Caco-2 (cell line): ENCODE measurements at regions not wholly inside any gene's neighbourhood (a gene's known extent, or its start where the extent isn't known, plus 50 kb on each side); places are given as distances from the start of the nearest gene placed in this dataset.

Experiments
- BruUV-seq: library from RNA; stranded (reverse); fragments of 400-500 nt; replicated peaks from 2 replicates; lab custom pipeline; 2021; lab: Mats Ljungman, UMichigan
- CTCF ChIA-PET: fragments of 300-600 bp; sonication (Branson Sonifier 250); formaldehyde crosslinking; loops from one replicate; lab custom pipeline; 2022; ENCODE audit warnings: antibody characterized with exemption; lab: Charles Lee
- POLR2A ChIA-PET: fragments of 300-600 bp; sonication (Branson Sonifier 250); formaldehyde crosslinking; loops from one replicate; lab custom pipeline; 2022; ENCODE audit warnings: antibody characterized with exemption; lab: Charles Lee
- DNase-seq, 2 experiments: peaks; one replicate each; pipeline versions ENCODE4 v3.0.0 to v3.0.0-alpha.2; 2020 to 2022
- H3K27me3 ChIP-seq: replicated peaks from 2 replicates; pipeline ENCODE4 v1.6.0; 2011; ENCODE audit warnings: low read length; ENCODE audit not compliant: control insufficient read depth, insufficient read depth
- H3K36me3 ChIP-seq: 2 replicates; pipeline ENCODE4 v1.5.1; 2011; ENCODE audit warnings: low read length; ENCODE audit not compliant: control insufficient read depth, insufficient read depth
- H3K4me1 ChIP-seq: fragments of 250-450 bp; sonication (Bioruptor Pico); 2 replicates; pipeline ENCODE4 v1.5.1; 2020; ENCODE audit warnings: mild to moderate bottlenecking
- H3K4me3 ChIP-seq: 2 replicates; pipeline ENCODE4 v1.5.1; 2011; ENCODE audit warnings: low read depth, mild to moderate bottlenecking, control low read depth, low read length
- H3K9me3 ChIP-seq: fragments of 250-450 bp; sonication (Bioruptor Pico); 2 replicates; pipeline ENCODE4 v1.5.1; 2020; ENCODE audit warnings: mild to moderate bottlenecking, moderate library complexity
- H3K27ac Mint-ChIP-seq: one replicate; pipeline ENCODE4 v1.8.0; 2022; ENCODE audit warnings: mixed read lengths; ENCODE audit not compliant: unreplicated experiment
- H3K27me3 Mint-ChIP-seq: one replicate; pipeline ENCODE4 v1.8.0; 2022; ENCODE audit warnings: mixed read lengths; ENCODE audit not compliant: insufficient read depth, unreplicated experiment
- H3K36me3 Mint-ChIP-seq: one replicate; pipeline ENCODE4 v1.8.0; 2022; ENCODE audit warnings: mild to moderate bottlenecking, mixed read lengths; ENCODE audit not compliant: insufficient read depth, unreplicated experiment
- H3K4me1 Mint-ChIP-seq: one replicate; pipeline ENCODE4 v1.8.0; 2022; ENCODE audit warnings: low read depth, mixed read lengths; ENCODE audit not compliant: unreplicated experiment
- H3K4me3 Mint-ChIP-seq: one replicate; pipeline ENCODE4 v1.8.0; 2022; ENCODE audit warnings: mild to moderate bottlenecking, moderate library complexity, mixed read lengths; ENCODE audit not compliant: unreplicated experiment
- H3K9me3 Mint-ChIP-seq: one replicate; pipeline ENCODE4 v1.8.0; 2022; ENCODE audit warnings: mixed read lengths; ENCODE audit not compliant: unreplicated experiment
- CTCF ChIP-seq, 2 experiments: fragments of 200-600 bp in 1 of 2; IDR thresholded peaks; 1 replicate in 1 of 2; 2 replicates in 1 of 2; pipeline versions ENCODE4 v1.5.1 to v1.8.0; 2011 to 2022; ENCODE audit warnings: antibody characterized with exemption in 1 of 2, control low read depth in 1 of 2, inconsistent platforms in 1 of 2, low read depth in 1 of 2, low read length in 1 of 2, mild to moderate bottlenecking in 1 of 2, moderate library complexity in 1 of 2; ENCODE audit not compliant: insufficient read depth in 1 of 2, severe bottlenecking in 1 of 2, unreplicated experiment in 1 of 2
- intact Hi-C: fragments of 100-400 bp; cut with micrococcal nuclease; formaldehyde crosslinking; loops from one replicate; pipeline ENCODE4 v1.10.0; 2022; ENCODE audit not compliant: unreplicated experiment

GRCh38 chrX:8914681-8915080, 113.5 kb upstream of the FAM9A start:
- no TSS peak for BruUV-seq
- Mint-ChIP-seq H3K4me3 (no peak overlapping the region), H3K27me3 (no peaks in the 10 kb centered on the region), H3K4me1 (no peaks in the 10 kb centered on the region), H3K36me3 (no peaks in the 10 kb centered on the region), H3K9me3 (no peaks in the 10 kb centered on the region), H3K27ac (no peak overlapping the region)
- Histone ChIP-seq H3K4me3 (no peak overlapping the region), H3K36me3 (no peaks in the 10 kb centered on the region), H3K27me3 (no peaks in the 10 kb centered on the region), H3K4me1 (no peaks in the 10 kb centered on the region), H3K9me3 (no peaks in the 10 kb centered on the region)
- no peak for DNase-seq
- CTCF ChIA-PET: no interaction called here
- intact Hi-C loops: no loop called here
- no peak for TF ChIP-seq CTCF (IDR thresholded peaks at IDR 0.05; ENCODE audit: insufficient read depth in 1 of 2, low read depth in 1 of 2, low read length in 1 of 2, severe bottlenecking in 1 of 2, unreplicated experiment in 1 of 2)
- POLR2A ChIA-PET: no interaction called here

GRCh38 chrX:8913655-8914409, 112.6 kb upstream of the FAM9A start:
- Histone ChIP-seq H3K4me3 (no peak overlapping the region), H3K27me3 (no peaks in the 10 kb centered on the region), H3K9me3 (no peaks in the 10 kb centered on the region), H3K4me1 (no peaks in the 10 kb centered on the region), H3K36me3 (no peaks in the 10 kb centered on the region)
- H3K9me3 Mint-ChIP-seq: no peaks in the 10 kb centered on the region
- H3K36me3 Mint-ChIP-seq: no peaks in the 10 kb centered on the region
- no peaks in the 10 kb centered on the region for H3K27me3 Mint-ChIP-seq
- no peak for DNase-seq
- no peak overlapping the region for H3K4me3 Mint-ChIP-seq
- H3K27ac Mint-ChIP-seq: no peak overlapping the region
- no peak for TF ChIP-seq CTCF (IDR thresholded peaks at IDR 0.05; ENCODE audit: insufficient read depth in 1 of 2, low read depth in 1 of 2, low read length in 1 of 2, severe bottlenecking in 1 of 2, unreplicated experiment in 1 of 2)
- ChIA-PET CTCF (no interaction called here), POLR2A (no interaction called here)
- intact Hi-C loops: no loop called here
- no TSS peak for BruUV-seq
- no peaks in the 10 kb centered on the region for H3K4me1 Mint-ChIP-seq

- H3K36me3 Mint-ChIP-seq: no peaks in the 10 kb centered on the region
- no peaks in the 10 kb centered on the region for H3K27me3 Mint-ChIP-seq
- no peak for TF ChIP-seq CTCF (IDR thresholded peaks at IDR 0.05; ENCODE audit: insufficient read depth in 1 of 2, low read depth in 1 of 2, low read length in 1 of 2, severe bottlenecking in 1 of 2, unreplicated experiment in 1 of 2)
- POLR2A ChIA-PET: no interaction called here
- no peak overlapping the region for H3K27ac Mint-ChIP-seq
- H3K4me3 Mint-ChIP-seq: no peak overlapping the region
- H3K9me3 ChIP-seq: no peaks in the 10 kb centered on the region
- intact Hi-C loops: no loop called here
- H3K27me3 ChIP-seq: no peaks in the 10 kb centered on the region
- no TSS peak for BruUV-seq
- CTCF ChIA-PET: no interaction called here
- no peak for DNase-seq
- no peaks in the 10 kb centered on the region for H3K4me1 Mint-ChIP-seq
- no peaks in the 10 kb centered on the region for H3K4me1 ChIP-seq
- H3K36me3 ChIP-seq: no peaks in the 10 kb centered on the region
- H3K9me3 Mint-ChIP-seq: no peaks in the 10 kb centered on the region
- H3K4me3 ChIP-seq: no peak overlapping the region
Measured at GRCh38 chrX:8907688-8908087, 106.5 kb upstream of the FAM9A start.
